ENCODE measurements at regions not wholly inside any gene's neighbourhood (a gene's known extent, or its start where the extent isn't known, plus 50 kb on each side); places are given as distances from the start of the nearest gene placed in this dataset.
"Not testable (repeated sequence)": the region's sequence is repeated elsewhere in the genome, so short reads cannot be mapped to it uniquely, and the experiment has no call there.

DNA sequence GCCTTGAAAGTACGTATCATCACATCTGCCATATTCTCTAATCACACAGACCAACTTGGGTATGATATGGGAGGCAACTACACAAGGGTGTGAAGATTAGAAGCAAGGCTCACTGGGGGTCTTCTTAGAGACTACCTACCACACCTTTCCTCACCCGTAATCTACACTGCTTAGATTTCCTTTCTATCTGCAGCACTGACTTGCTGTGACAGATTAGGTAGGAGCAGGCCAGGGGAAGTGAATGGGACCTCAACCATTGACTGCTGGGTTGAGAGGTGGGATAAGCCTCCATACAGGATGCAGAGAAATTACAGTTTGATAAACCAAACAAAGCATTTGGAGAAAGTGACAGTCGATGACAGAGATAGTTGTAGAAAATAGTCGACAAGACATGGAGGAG is 119.0 kb upstream of the SERPINE2 start:
- Mint-ChIP-seq H3K9me3 (no peaks in the 10 kb centered on the region), H3K27me3 (peaks cover 4% of the 10 kb centered on the region), H3K36me3 (ENCODE audit: low read depth) (no peaks in the 10 kb centered on the region), H3K27ac (no peak overlapping the region), H3K4me1 (no peaks in the 10 kb centered on the region), H3K4me3 (no peak overlapping the region)
- POLR2A ChIA-PET: no interaction called here
- CTCF ChIA-PET: no interaction called here
- no peak for DNase-seq

GRCh38 chr2:224157655-224158054 is 118.6 kb upstream of the SERPINE2 start:
- no peaks in the 10 kb centered on the region for H3K4me1 Mint-ChIP-seq

DNA sequence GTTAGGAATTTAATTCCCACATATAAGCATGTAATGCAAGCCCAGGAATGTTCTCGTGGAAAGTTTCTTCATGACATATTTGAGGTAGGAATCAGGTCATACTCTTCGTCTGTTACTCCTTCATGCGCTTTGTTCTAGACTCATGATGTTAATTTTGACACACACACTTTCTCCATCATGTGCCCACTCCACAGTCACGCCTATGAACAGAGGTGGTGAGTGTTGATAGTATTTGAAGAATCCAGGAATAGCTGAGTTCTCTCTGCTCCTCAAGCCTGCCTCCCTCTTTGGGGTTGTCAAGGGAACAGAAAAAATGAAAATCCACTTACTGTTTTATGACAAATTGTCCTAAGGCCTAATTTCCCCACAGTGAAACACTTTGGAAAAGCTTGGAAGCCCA is 117.3 kb upstream of the SERPINE2 start:
- Mint-ChIP-seq H3K4me1 (no peaks in the 10 kb centered on the region), H3K27ac (no peak overlapping the region), H3K4me3 (no peak overlapping the region), H3K36me3 (ENCODE audit: low read depth) (no peaks in the 10 kb centered on the region), H3K9me3 (no peaks in the 10 kb centered on the region), H3K27me3 (peaks cover 6% of the 10 kb centered on the region)
- ChIA-PET POLR2A (no interaction called here), CTCF (no interaction called here)
- DNase-seq: no peak

More at GRCh38 chr2:224157655-224158054, 118.6 kb upstream of the SERPINE2 start:
- Mint-ChIP-seq H3K36me3 (ENCODE audit: low read depth) (no peaks in the 10 kb centered on the region), H3K4me3 (no peak overlapping the region), H3K27ac (no peak overlapping the region), H3K27me3 (peaks cover 4% of the 10 kb centered on the region), H3K9me3 (no peaks in the 10 kb centered on the region)
- ChIA-PET POLR2A (no interaction called here), CTCF (no interaction called here)
- DNase-seq: no peak

DNA sequence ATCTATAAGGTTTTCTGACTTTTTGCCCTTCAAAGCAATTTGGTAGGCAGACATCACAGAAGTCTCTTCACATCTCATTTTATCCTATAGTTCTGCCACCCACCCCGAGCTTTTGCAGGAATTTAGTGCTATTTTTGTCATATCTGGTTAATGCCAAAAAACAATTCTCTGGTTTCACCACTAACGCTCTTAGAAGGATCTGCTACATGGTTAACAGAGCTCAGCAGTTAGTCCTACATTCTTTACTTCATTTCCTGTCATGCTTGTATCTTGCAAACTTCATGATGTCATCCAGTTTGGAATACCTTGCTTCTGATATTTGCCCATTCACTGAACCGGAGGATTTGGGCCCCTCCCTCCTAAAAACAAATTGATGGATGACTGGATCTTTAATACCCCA is 116.8 kb upstream of the SERPINE2 start:
- no peak overlapping the region for H3K4me3 Mint-ChIP-seq
- H3K4me1 Mint-ChIP-seq: no peaks in the 10 kb centered on the region
- peaks cover 6% of the 10 kb centered on the region for H3K27me3 Mint-ChIP-seq
- H3K36me3 Mint-ChIP-seq (ENCODE audit: low read depth): no peaks in the 10 kb centered on the region
- ChIA-PET CTCF (no interaction called here), POLR2A (no interaction called here)
- no peak overlapping the region for H3K27ac Mint-ChIP-seq
- no peaks in the 10 kb centered on the region for H3K9me3 Mint-ChIP-seq
- no peak for DNase-seq

DNA sequence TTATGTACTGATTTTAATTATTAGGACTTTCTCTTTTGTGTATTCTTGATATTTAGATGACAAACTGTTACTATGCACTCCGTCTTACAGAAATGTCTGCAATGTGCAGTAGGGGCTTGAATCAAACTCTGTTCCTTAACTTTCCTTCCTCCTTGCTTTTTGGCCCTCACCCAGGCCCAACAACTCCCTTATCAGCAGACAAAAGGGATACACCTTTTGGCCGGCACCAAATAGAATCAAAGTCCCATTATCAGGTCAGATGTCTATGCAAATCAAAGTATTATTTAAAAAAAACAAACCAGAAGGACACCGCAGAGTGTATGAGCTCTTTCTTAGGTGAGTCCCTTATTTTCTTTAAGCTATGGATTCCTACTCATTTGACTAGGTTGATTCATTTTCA is 116.3 kb upstream of the SERPINE2 start:
- no peak for DNase-seq
- ChIA-PET POLR2A (no interaction called here), CTCF (no interaction called here)
- Mint-ChIP-seq H3K4me3 (no peak overlapping the region), H3K27ac (no peak overlapping the region), H3K4me1 (no peaks in the 10 kb centered on the region), H3K9me3 (no peaks in the 10 kb centered on the region), H3K27me3 (peaks cover 6% of the 10 kb centered on the region), H3K36me3 (ENCODE audit: low read depth) (no peaks in the 10 kb centered on the region)

- no peak for DNase-seq
- Mint-ChIP-seq H3K4me3 (no peak overlapping the region), H3K9me3 (no peaks in the 10 kb centered on the region), H3K4me1 (no peaks in the 10 kb centered on the region), H3K36me3 (ENCODE audit: low read depth) (no peaks in the 10 kb centered on the region), H3K27me3 (peaks cover 4% of the 10 kb centered on the region), H3K27ac (no peak overlapping the region)
- ChIA-PET CTCF (no interaction called here), POLR2A (no interaction called here)
These were observed 112.7 kb upstream of the SERPINE2 start for GRCh38 chr2:224151680-224152310.

DNA sequence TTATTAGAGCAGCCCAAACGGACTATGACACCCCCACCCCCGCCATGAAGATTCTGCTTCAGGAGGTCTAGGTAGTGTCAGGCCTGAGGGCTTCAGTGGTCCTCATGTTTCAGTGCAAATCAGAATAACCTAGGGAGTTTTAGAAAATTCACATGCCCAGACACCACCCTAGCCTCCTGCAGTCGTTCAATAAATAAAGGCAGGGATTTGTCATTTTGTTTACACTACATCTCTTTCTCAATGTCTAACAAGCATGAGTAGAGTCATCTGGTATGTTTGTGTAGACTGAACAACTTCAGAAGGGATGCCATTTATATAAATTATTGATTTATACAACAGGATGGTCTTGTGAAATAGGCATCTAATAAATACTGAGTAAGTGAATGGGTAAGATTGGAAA is 112.1 kb upstream of the SERPINE2 start:
- POLR2A ChIA-PET: no interaction called here
- Mint-ChIP-seq H3K9me3 (no peaks in the 10 kb centered on the region), H3K36me3 (ENCODE audit: low read depth) (no peaks in the 10 kb centered on the region), H3K4me3 (no peak overlapping the region), H3K27ac (no peak overlapping the region), H3K4me1 (no peaks in the 10 kb centered on the region), H3K27me3 (peaks cover 4% of the 10 kb centered on the region)
- CTCF ChIA-PET: no interaction called here
- DNase-seq: no peak

GRCh38 chr2:224148058-224148457 is 109.0 kb upstream of the SERPINE2 start:
- H3K27me3 Mint-ChIP-seq; H3K27ac Mint-ChIP-seq; H3K4me3 Mint-ChIP-seq; DNase-seq; H3K4me1 Mint-ChIP-seq; CTCF ChIA-PET; POLR2A ChIA-PET; H3K9me3 Mint-ChIP-seq; H3K36me3 Mint-ChIP-seq (ENCODE audit: low read depth): not testable (repeated sequence)

DNA sequence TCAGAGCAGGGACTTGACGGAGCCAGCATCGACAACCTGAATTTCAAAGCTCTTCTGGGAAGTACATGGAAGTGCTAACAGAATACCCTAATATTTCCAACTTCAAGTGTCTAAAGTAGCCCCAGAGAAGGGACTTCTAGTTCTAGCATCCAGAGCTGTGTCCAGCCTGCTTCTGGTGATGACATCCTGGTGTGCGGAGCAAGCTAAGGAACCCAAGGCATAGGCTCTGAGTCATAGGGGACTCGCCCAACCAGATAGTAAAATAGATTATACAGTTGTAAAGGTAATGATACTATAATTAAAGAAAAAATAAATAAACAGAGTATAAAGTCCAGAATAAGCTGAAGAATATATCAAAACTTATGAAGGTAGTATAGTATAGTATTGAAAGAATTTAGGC is 108.1 kb upstream of the SERPINE2 start:
- Mint-ChIP-seq H3K9me3 (no peaks in the 10 kb centered on the region), H3K36me3 (ENCODE audit: low read depth) (no peaks in the 10 kb centered on the region), H3K4me3 (no peak overlapping the region), H3K27ac (no peak overlapping the region), H3K27me3 (peaks cover 13% of the 10 kb centered on the region), H3K4me1 (no peaks in the 10 kb centered on the region)
- ChIA-PET POLR2A (no interaction called here), CTCF (interaction anchor here (1.3 kb wide), 1 partner anchor 154 kb away, joined by 3 read pairs; no protein-coding TSS in a partner anchor)
- no peak for DNase-seq

DNA sequence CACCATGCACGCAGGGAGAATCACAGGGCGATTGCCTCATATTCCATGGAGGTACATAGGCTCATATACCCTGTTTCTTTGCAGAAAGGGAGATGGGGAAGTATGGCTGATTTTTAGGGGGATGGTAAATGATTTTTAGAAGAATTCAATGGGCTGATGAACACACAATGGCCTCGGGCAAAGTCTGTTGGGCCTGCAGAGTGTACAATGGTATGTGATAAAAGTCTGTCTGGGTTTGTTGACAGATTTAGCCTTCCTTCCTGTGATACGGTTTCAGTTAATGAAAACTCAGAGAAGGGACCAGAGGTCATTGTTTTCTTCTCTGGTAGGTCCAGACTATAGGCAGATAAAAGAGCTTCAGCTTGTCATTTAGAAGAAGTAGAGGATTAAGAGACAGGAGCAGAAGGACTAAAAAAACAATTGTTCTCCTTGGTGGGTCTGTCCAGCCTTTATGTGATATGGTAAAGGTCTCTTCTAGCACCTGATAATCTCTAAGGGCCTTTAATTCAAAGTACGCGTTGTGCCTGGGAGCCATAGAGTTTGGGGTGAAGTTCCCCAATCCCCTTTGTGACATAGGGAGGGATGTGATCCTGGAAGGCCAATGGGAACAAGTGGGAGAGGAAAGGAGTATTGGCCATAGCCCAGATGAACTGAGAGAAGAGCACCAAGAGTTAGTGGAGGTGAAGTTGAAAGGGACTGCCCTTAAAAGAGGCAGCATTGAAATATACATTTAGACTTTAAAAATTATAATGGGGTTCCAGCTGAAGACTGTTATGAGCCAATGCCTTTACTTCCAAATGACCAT is 107.5 kb upstream of the SERPINE2 start:
- Mint-ChIP-seq H3K4me1 (no peaks in the 10 kb centered on the region), H3K4me3 (no peak overlapping the region), H3K27me3 (peaks cover 11% of the 10 kb centered on the region), H3K9me3 (no peaks in the 10 kb centered on the region), H3K27ac (no peak overlapping the region), H3K36me3 (ENCODE audit: low read depth) (no peaks in the 10 kb centered on the region)
- ChIA-PET CTCF (interaction anchor here (1.3 kb wide), 1 partner anchor 153 kb away, joined by 3 read pairs; no protein-coding TSS in a partner anchor), POLR2A (no interaction called here)
- DNase-seq: no peak

DNA sequence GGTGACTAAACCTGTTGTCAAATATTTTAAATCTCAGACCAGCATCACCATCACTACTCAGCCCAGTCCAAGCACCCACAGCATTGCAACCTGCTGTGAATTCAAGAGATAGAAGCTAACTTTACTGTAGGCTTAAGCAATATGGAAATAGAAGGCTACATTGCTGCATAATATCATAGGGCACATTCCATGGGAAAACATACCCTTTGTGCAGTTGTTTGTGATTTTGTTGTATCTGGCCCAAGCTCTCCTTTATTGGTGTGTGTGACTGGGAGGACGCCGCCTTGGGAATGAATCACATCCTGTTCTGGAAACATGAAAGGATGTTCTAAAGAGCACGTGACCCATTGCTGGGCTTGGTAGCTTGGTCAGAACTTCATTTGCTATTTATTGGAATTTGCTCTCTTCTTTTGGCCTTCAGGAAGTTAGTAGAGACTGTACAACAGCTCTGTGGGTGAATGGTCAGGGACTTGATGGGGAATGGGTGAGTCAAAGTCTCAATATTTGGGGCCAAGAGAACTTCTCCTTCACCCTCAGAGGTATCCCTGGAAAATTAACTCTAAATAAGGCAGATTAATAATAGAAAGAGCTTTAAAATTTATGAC is 106.8 kb upstream of the SERPINE2 start:
- H3K27me3 Mint-ChIP-seq: peaks cover 11% of the 10 kb centered on the region
- CTCF ChIA-PET: interaction anchor here (1.3 kb wide), 1 partner anchor 152 kb away, joined by 3 read pairs; no protein-coding TSS in a partner anchor
- no peaks in the 10 kb centered on the region for H3K4me1 Mint-ChIP-seq
- H3K9me3 Mint-ChIP-seq: no peaks in the 10 kb centered on the region
- H3K27ac Mint-ChIP-seq: no peak overlapping the region
- DNase-seq: no peak
- POLR2A ChIA-PET: no interaction called here
- H3K36me3 Mint-ChIP-seq (ENCODE audit: low read depth): no peaks in the 10 kb centered on the region
- no peak overlapping the region for H3K4me3 Mint-ChIP-seq

DNA sequence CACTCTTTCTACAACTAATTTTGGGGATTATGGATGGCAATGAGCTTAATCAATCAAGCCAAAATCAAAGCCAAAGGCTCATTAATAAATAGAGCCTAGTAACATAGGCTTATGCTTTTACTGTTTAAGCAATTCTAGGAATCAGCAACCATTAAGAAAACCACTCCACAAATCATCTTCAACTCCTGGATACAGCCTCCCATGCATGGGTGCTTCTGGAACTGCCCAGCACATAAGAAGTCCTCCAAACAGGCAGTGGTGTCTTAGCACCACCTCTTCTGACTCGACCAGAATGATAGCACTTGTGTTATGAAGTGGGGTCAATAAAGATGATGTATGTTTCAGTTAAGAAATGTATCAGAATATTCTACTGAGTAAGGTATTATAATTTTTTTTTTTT is 104.4 kb upstream of the SERPINE2 start:
- Mint-ChIP-seq H3K4me1 (no peaks in the 10 kb centered on the region), H3K27me3 (peaks cover 13% of the 10 kb centered on the region), H3K27ac (no peak overlapping the region), H3K36me3 (ENCODE audit: low read depth) (no peaks in the 10 kb centered on the region), H3K9me3 (no peaks in the 10 kb centered on the region), H3K4me3 (no peak overlapping the region)
- CTCF ChIA-PET: no interaction called here
- POLR2A ChIA-PET: no interaction called here
- no peak for DNase-seq

- no peak overlapping the region for H3K27ac Mint-ChIP-seq
- DNase-seq: no peak
- POLR2A ChIA-PET: no interaction called here
- H3K36me3 Mint-ChIP-seq (ENCODE audit: low read depth): no peaks in the 10 kb centered on the region
- no peaks in the 10 kb centered on the region for H3K9me3 Mint-ChIP-seq
- H3K4me1 Mint-ChIP-seq: no peaks in the 10 kb centered on the region
- CTCF ChIA-PET: no interaction called here
- H3K4me3 Mint-ChIP-seq: no peak overlapping the region
- H3K27me3 Mint-ChIP-seq: peaks cover 16% of the 10 kb centered on the region
These were observed 103.6 kb upstream of the SERPINE2 start for GRCh38 chr2:224142397-224143312.

Measured in activated CD4-positive, alpha-beta memory T cell treated with anti-CD3 and anti-CD28 coated beads, Interleukin-2, amount 10 ng/mL, durations not matched to agents 7 days and 5 days (primary cell).